ENCODE measurements at regions not wholly inside any gene's neighbourhood (a gene's known extent, or its start where the extent isn't known, plus 50 kb on each side); places are given as distances from the start of the nearest gene placed in this dataset.
"Not testable (repeated sequence)": the region's sequence is repeated elsewhere in the genome, so short reads cannot be mapped to it uniquely, and the experiment has no call there.

GRCh38 chr3:59510576-59510975 is 460.8 kb upstream of the CFAP20DC start:
- no peak overlapping the region for H3K27ac ChIP-seq (ENCODE audit: low read depth)
- 45% methylated on average over 4 of the region's 4 CpGs for WGBS
- H3K4me1 ChIP-seq (ENCODE audit: insufficient read depth) = no peaks in the 10 kb centered on the region
- no peak overlapping the region for H3K4me3 ChIP-seq (ENCODE audit: low read depth, low read length)
- DNase-seq (ENCODE audit: extremely low spot score) = no peak
- H3K36me3 ChIP-seq (ENCODE audit: insufficient read depth) = no peaks in the 10 kb centered on the region

DNA sequence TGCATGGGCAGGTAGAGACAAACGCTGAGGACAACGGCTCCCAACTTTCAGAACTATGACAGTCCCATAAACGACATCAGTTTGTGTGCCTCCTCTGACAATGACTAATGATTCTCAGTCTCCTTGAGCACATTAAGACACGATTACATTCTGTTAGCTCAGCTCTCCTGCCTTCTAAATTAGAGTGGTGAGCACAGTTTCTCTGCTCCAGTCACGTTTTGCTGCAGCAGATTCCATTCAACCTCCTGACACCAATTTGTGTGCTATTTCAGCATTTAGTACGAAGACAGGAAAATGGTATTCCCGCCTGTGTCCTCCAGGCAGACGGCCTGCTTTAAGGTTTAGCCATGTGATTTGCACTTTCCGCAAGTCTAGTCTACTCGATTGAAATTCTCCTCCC is 458.4 kb upstream of the CFAP20DC start:
- 80% methylated on average over 10 of the region's 10 CpGs for WGBS
- DNase-seq (ENCODE audit: extremely low spot score) = no peak

GRCh38 chr3:59506191-59506590 is 456.4 kb upstream of the CFAP20DC start:
- Histone ChIP-seq H3K4me1 (ENCODE audit: insufficient read depth) (no peaks in the 10 kb centered on the region), H3K36me3 (ENCODE audit: insufficient read depth) (no peaks in the 10 kb centered on the region), H3K27ac (ENCODE audit: low read depth) (no peak overlapping the region), H3K4me3 (ENCODE audit: low read depth, low read length) (no peak overlapping the region)
- WGBS = 65% methylated on average over 5 of the region's 5 CpGs
- DNase-seq (ENCODE audit: extremely low spot score) = no peak

More for the DNA sequence above, 458.4 kb upstream of the CFAP20DC start:
- no peaks in the 10 kb centered on the region for H3K36me3 ChIP-seq (ENCODE audit: insufficient read depth)
- no peak overlapping the region for H3K4me3 ChIP-seq (ENCODE audit: low read depth, low read length)
- no peaks in the 10 kb centered on the region for H3K4me1 ChIP-seq (ENCODE audit: insufficient read depth)
- no peak overlapping the region for H3K27ac ChIP-seq (ENCODE audit: low read depth)

DNA sequence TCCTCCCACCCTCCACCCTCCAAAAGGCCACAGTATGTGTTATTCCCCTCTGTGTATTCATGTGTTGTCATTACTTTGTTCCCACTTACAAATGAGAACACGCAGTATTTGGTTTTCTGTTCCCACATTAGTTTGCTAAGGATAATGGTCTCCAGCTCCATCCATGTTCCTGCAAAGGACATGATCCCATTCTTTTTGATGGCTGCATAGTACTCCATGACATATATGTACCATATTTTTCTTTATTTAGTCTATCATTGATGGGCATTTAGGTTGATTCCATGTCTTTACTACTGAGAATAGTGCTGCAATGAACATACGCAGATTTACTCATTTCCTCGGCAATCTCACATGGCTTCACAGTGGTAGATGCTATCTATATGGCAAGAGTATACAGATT is 453.6 kb upstream of the CFAP20DC start:
- Histone ChIP-seq H3K4me3 (ENCODE audit: low read depth, low read length) (no peak overlapping the region), H3K36me3 (ENCODE audit: insufficient read depth) (no peaks in the 10 kb centered on the region), H3K4me1 (ENCODE audit: insufficient read depth) (no peaks in the 10 kb centered on the region), H3K27ac (ENCODE audit: low read depth) (no peak overlapping the region)
- WGBS = 97% methylated on average over 3 of the region's 3 CpGs
- no peak for DNase-seq (ENCODE audit: extremely low spot score)

DNA sequence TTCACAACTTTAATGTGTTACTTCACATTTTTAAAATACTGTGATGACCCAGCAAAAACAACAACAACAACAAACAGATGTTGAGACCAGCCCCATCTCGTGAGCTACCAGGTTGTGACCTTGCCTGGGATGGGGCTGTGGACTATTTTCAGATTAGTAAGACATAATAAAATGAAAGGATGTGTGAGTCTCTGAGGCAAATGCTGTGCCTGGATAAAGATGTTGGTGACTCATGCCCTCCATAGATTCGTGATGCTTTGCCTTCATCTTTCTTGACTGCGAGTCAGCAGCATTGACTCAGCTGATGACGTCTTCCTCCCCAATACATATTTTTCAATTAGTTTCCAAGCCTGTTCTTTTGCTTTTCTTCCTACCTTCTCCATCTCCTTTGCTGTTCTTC is 453.0 kb upstream of the CFAP20DC start:
- H3K36me3 ChIP-seq (ENCODE audit: insufficient read depth) = no peaks in the 10 kb centered on the region
- no peaks in the 10 kb centered on the region for H3K4me1 ChIP-seq (ENCODE audit: insufficient read depth)
- no peak overlapping the region for H3K4me3 ChIP-seq (ENCODE audit: low read depth, low read length)
- DNase-seq (ENCODE audit: extremely low spot score) = no peak
- no peak overlapping the region for H3K27ac ChIP-seq (ENCODE audit: low read depth)
- WGBS = 64% methylated on average over 4 of the region's 4 CpGs

- Histone ChIP-seq H3K27ac (ENCODE audit: low read depth) (no peak overlapping the region), H3K4me3 (ENCODE audit: low read depth, low read length) (no peak overlapping the region), H3K36me3 (ENCODE audit: insufficient read depth) (no peaks in the 10 kb centered on the region), H3K4me1 (ENCODE audit: insufficient read depth) (no peaks in the 10 kb centered on the region)
- WGBS = 90% methylated on average over 4 of the region's 4 CpGs
- no peak for DNase-seq (ENCODE audit: extremely low spot score)
These were observed 450.1 kb upstream of the CFAP20DC start for GRCh38 chr3:59499954-59500353.

- DNase-seq (ENCODE audit: extremely low spot score) = no peak
- Histone ChIP-seq H3K4me3 (ENCODE audit: low read depth, low read length) (no peak overlapping the region), H3K27ac (ENCODE audit: low read depth) (no peak overlapping the region), H3K4me1 (ENCODE audit: insufficient read depth) (no peaks in the 10 kb centered on the region), H3K36me3 (ENCODE audit: insufficient read depth) (no peaks in the 10 kb centered on the region)
- WGBS = 92% methylated on average over 15 of the region's 15 CpGs
These were observed 449.2 kb upstream of the CFAP20DC start for GRCh38 chr3:59499000-59499399.

GRCh38 chr3:59496250-59496649 is 446.4 kb upstream of the CFAP20DC start:
- WGBS = 85% methylated on average over 5 of the region's 5 CpGs
- no peak for DNase-seq (ENCODE audit: extremely low spot score)
- H3K4me3 ChIP-seq (ENCODE audit: low read depth, low read length) = no peak overlapping the region
- no peaks in the 10 kb centered on the region for H3K36me3 ChIP-seq (ENCODE audit: insufficient read depth)
- no peaks in the 10 kb centered on the region for H3K4me1 ChIP-seq (ENCODE audit: insufficient read depth)
- H3K27ac ChIP-seq (ENCODE audit: low read depth) = no peak overlapping the region

DNA sequence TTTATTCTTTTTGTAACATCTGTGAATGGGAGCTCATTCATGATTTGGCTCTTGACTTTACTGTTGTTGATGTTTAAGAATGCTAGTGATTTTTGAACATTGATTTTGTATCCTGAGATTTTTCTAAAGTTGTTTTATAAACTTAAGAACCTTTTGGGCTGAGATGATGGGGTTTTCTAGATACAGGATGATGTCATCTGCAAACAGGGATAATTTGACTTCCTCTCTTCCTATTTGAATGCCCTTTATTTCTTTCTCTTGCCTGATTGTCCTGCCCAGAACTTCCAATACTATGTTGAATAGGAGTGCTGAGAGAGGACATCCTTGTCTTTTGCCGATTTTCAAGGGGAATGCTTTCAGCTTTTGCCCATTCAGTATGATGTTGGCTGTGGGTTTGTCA is 445.1 kb upstream of the CFAP20DC start:
- WGBS = 83% methylated on average over 1 of the region's 1 CpG
- H3K4me3 ChIP-seq (ENCODE audit: low read depth, low read length); H3K4me1 ChIP-seq (ENCODE audit: insufficient read depth); H3K36me3 ChIP-seq (ENCODE audit: insufficient read depth); DNase-seq (ENCODE audit: extremely low spot score); H3K27ac ChIP-seq (ENCODE audit: low read depth): not testable (repeated sequence)

GRCh38 chr3:59486520-59486919 is 436.7 kb upstream of the CFAP20DC start:
- no peak overlapping the region for H3K27ac ChIP-seq (ENCODE audit: low read depth)
- WGBS = 38% methylated on average over 3 of the region's 3 CpGs
- DNase-seq (ENCODE audit: extremely low spot score) = no peak
- no peak overlapping the region for H3K4me3 ChIP-seq (ENCODE audit: low read depth, low read length)
- no peaks in the 10 kb centered on the region for H3K36me3 ChIP-seq (ENCODE audit: insufficient read depth)
- H3K4me1 ChIP-seq (ENCODE audit: insufficient read depth) = no peaks in the 10 kb centered on the region

- Histone ChIP-seq H3K4me3 (ENCODE audit: low read depth, low read length) (no peak overlapping the region), H3K4me1 (ENCODE audit: insufficient read depth) (no peaks in the 10 kb centered on the region), H3K27ac (ENCODE audit: low read depth) (no peak overlapping the region), H3K36me3 (ENCODE audit: insufficient read depth) (no peaks in the 10 kb centered on the region)
- DNase-seq (ENCODE audit: extremely low spot score) = no peak
- WGBS = 86% methylated on average over 3 of the region's 3 CpGs
These were observed 433.4 kb upstream of the CFAP20DC start for GRCh38 chr3:59483191-59483590.

- Histone ChIP-seq H3K4me1 (ENCODE audit: insufficient read depth) (no peaks in the 10 kb centered on the region), H3K27ac (ENCODE audit: low read depth) (no peak overlapping the region), H3K36me3 (ENCODE audit: insufficient read depth) (no peaks in the 10 kb centered on the region), H3K4me3 (ENCODE audit: low read depth, low read length) (no peak overlapping the region)
- 86% methylated on average over 5 of the region's 5 CpGs for WGBS
- DNase-seq (ENCODE audit: extremely low spot score) = no peak
These were observed 432.9 kb upstream of the CFAP20DC start for GRCh38 chr3:59482684-59483083.

DNA sequence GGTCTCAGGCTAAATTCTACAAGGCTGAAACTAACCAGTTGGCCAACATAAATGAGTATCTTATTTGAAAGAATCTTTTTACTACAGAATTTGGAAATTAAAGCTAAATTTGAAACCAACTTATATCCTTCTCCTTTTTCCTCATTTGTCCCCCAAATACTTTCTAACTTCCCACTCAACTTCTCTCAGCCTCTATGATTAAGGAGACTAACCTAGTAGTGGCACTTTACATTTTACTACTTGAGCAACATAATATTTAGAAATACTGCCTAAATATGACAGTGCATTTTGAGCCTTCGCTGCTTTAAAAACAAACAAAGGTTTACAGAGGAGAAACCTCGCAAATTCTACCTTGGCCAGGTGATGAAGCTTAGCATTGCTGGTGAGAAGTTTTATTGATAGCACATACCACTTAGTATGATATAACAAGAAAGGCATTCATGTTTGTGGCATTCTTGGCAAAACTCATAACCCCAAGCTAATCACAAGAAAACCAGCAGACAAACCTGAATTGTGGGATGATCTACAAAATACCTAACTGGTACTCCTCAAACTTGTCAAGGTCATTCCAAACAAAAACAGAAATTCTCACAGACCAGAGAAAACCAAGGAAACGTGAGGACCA is 432.1 kb upstream of the CFAP20DC start:
- H3K4me1 ChIP-seq (ENCODE audit: insufficient read depth) = no peaks in the 10 kb centered on the region
- no peak for DNase-seq (ENCODE audit: extremely low spot score)

GRCh38 chr3:59480486-59480995 is 430.7 kb upstream of the CFAP20DC start:
- H3K36me3 ChIP-seq (ENCODE audit: insufficient read depth) = no peaks in the 10 kb centered on the region
- H3K4me1 ChIP-seq (ENCODE audit: insufficient read depth) = no peaks in the 10 kb centered on the region
- no peak for DNase-seq (ENCODE audit: extremely low spot score)
- WGBS = 71% methylated on average over 5 of the region's 5 CpGs
- H3K4me3 ChIP-seq (ENCODE audit: low read depth, low read length) = no peak overlapping the region
- H3K27ac ChIP-seq (ENCODE audit: low read depth) = no peak overlapping the region

More for the DNA sequence above, 432.1 kb upstream of the CFAP20DC start:
- Histone ChIP-seq H3K36me3 (ENCODE audit: insufficient read depth) (no peaks in the 10 kb centered on the region), H3K4me3 (ENCODE audit: low read depth, low read length) (no peak overlapping the region), H3K27ac (ENCODE audit: low read depth) (no peak overlapping the region)
- 83% methylated on average over 3 of the region's 3 CpGs for WGBS

GRCh38 chr3:59473636-59474035 is 423.8 kb upstream of the CFAP20DC start:
- WGBS = 58% methylated on average over 4 of the region's 4 CpGs
- DNase-seq (ENCODE audit: extremely low spot score) = no peak
- no peaks in the 10 kb centered on the region for H3K36me3 ChIP-seq (ENCODE audit: insufficient read depth)
- H3K4me1 ChIP-seq (ENCODE audit: insufficient read depth) = no peaks in the 10 kb centered on the region
- H3K27ac ChIP-seq (ENCODE audit: low read depth) = no peak overlapping the region
- no peak overlapping the region for H3K4me3 ChIP-seq (ENCODE audit: low read depth, low read length)

All from urinary bladder (tissue), 3 donors.